Keratinocyte (primary cell): ENCODE measurements at regions not wholly inside any gene's neighbourhood (a gene's known extent, or its start where the extent isn't known, plus 50 kb on each side); places are given as distances from the start of the nearest gene placed in this dataset.

Experiments
- DNase-seq: peaks from one replicate; pipeline ENCODE4 v3.0.0-alpha.2; 2011; ENCODE audit warnings: low read depth, missing footprints, low spot score
- FAIRE-seq: peaks from 2 replicates; lab custom pipeline; 2011; peaks lifted over from hg19 to GRCh38; lab: Jason Lieb, UNC
- H2AFZ ChIP-seq: 2 replicates; pipeline ENCODE4 v1.6.0; 2012; ENCODE audit warnings: low read length, control low read depth, inconsistent platforms; ENCODE audit not compliant: control insufficient read depth
- H3K27ac ChIP-seq: 2 replicates; pipeline ENCODE4 v1.5.1; 2011; ENCODE audit warnings: low read length; ENCODE audit not compliant: control insufficient read depth, insufficient read depth
- H3K27me3 ChIP-seq: 3 replicates; pipeline ENCODE4 v1.6.0; 2011; ENCODE audit warnings: low read length; ENCODE audit not compliant: control insufficient read depth, insufficient read depth; ENCODE audit errors: extremely low read depth
- H3K36me3 ChIP-seq, 2 experiments: 2 replicates in 1 of 2; 3 replicates in 1 of 2; pipeline ENCODE4 v1.5.1; 2011; ENCODE audit warnings: low read length in 2 of 2, mild to moderate bottlenecking in 1 of 2; ENCODE audit not compliant: control insufficient read depth in 2 of 2, insufficient read depth in 2 of 2; ENCODE audit errors: extremely low read depth in 1 of 2
- H3K4me1 ChIP-seq: 3 replicates; pipeline ENCODE4 v1.5.1; 2011; ENCODE audit warnings: low read length; ENCODE audit not compliant: control insufficient read depth, insufficient read depth; ENCODE audit errors: extremely low read depth
- H3K4me2 ChIP-seq: 3 replicates; pipeline ENCODE4 v1.6.0; 2011; ENCODE audit warnings: low read depth, low read length; ENCODE audit not compliant: control insufficient read depth, insufficient read depth; ENCODE audit errors: extremely low read depth
- H3K4me3 ChIP-seq, 3 experiments: fragments of 200-600 bp in 1 of 3; sonication (generic) in 1 of 3; 2 replicates in 2 of 3; 3 replicates in 1 of 3; pipeline ENCODE4 v1.5.1; 2011 to 2016; ENCODE audit warnings: low read length in 3 of 3, mild to moderate bottlenecking in 3 of 3, control low read depth in 2 of 3, inconsistent platforms in 1 of 3, low read depth in 1 of 3, mixed read lengths in 1 of 3, mixed run types in 1 of 3, moderate library complexity in 1 of 3; ENCODE audit not compliant: control insufficient read depth in 2 of 3, insufficient read depth in 2 of 3; ENCODE audit errors: extremely low read depth in 1 of 3
- H3K79me2 ChIP-seq: 2 replicates; pipeline ENCODE4 v1.6.0; 2012; ENCODE audit warnings: low read length; ENCODE audit not compliant: control insufficient read depth, insufficient read depth
- H3K9ac ChIP-seq: 3 replicates; pipeline ENCODE4 v1.6.0; 2011; ENCODE audit warnings: low read length; ENCODE audit not compliant: control insufficient read depth, insufficient read depth; ENCODE audit errors: extremely low read depth
- H3K9me1 ChIP-seq: 3 replicates; pipeline ENCODE4 v1.6.0; 2011; ENCODE audit warnings: low read length; ENCODE audit not compliant: control insufficient read depth, insufficient read depth; ENCODE audit errors: extremely low read depth
- H3K9me3 ChIP-seq: 2 replicates; pipeline ENCODE4 v1.5.1; 2012; ENCODE audit warnings: low read depth, low read length; ENCODE audit not compliant: control insufficient read depth
- H4K20me1 ChIP-seq: 3 replicates; pipeline ENCODE4 v1.6.0; 2011; ENCODE audit warnings: low read length; ENCODE audit not compliant: control insufficient read depth, insufficient read depth; ENCODE audit errors: extremely low read depth
- CTCF ChIP-seq, 3 experiments: IDR thresholded peaks in 1 of 3; conservative IDR thresholded peaks in 1 of 3; optimal IDR thresholded peaks in 1 of 3; 2 replicates in 2 of 3; 3 replicates in 1 of 3; pipeline versions ENCODE3 to v1.5.1; 2011; ENCODE audit warnings: low read length in 3 of 3, mild to moderate bottlenecking in 3 of 3, moderate library complexity in 2 of 3, control low read depth in 1 of 3, inconsistent platforms in 1 of 3; ENCODE audit not compliant: insufficient read depth in 2 of 3; ENCODE audit errors: extremely low read depth in 1 of 3
- EZH2 ChIP-seq: IDR thresholded peaks from one replicate; pipeline ENCODE4 v1.6.1; 2012; ENCODE audit warnings: inconsistent platforms, mild to moderate bottlenecking, low read length, moderate library complexity
- dilution Hi-C: fragments of 300-500 bp; cut with MboI; formaldehyde crosslinking; loops from one replicate; pipeline ENCODE4 v1.7.0; 2020; ENCODE audit warnings: low sequenced_read_pairs; ENCODE audit not compliant: extremely low pct_ligation_motif_present

GRCh38 chr13:109971456-109972090, 185.2 kb upstream of the IRS2 start:
- no peak overlapping the region for H3K4me3 ChIP-seq
- no peak overlapping the region for H3K27ac ChIP-seq
- TF ChIP-seq EZH2 (no peak), CTCF (optimal IDR thresholded peaks at IDR 0.05 in 1 of 3, IDR thresholded peaks at IDR 0.05 in 1 of 3, conservative IDR thresholded peaks at IDR 0.05 in 1 of 3; ENCODE audit: extremely low read depth in 1 of 3, insufficient read depth in 2 of 3, low read length in 3 of 3) (no peak)
- no peaks in the 10 kb centered on the region for H3K27me3 ChIP-seq
- H3K36me3 ChIP-seq = no peaks in the 10 kb centered on the region
- H2AFZ ChIP-seq = peak overlapping the region; percentile 59
- peak overlapping the region; percentile 46 for H3K4me2 ChIP-seq
- H3K4me1 ChIP-seq = peaks cover 11% of the 10 kb centered on the region
- no peak for DNase-seq
- no peaks in the 10 kb centered on the region for H3K9me1 ChIP-seq
- H3K79me2 ChIP-seq = no peaks in the 10 kb centered on the region
- H3K9ac ChIP-seq = no peak overlapping the region
- FAIRE-seq = peak; percentile 20
- H4K20me1 ChIP-seq = no peaks in the 10 kb centered on the region
- dilution Hi-C loops = no loop called here
- no peaks in the 10 kb centered on the region for H3K9me3 ChIP-seq

- Histone ChIP-seq H3K4me2 (peak overlapping the region; percentile 46), H3K27me3 (no peaks in the 10 kb centered on the region), H3K9ac (no peak overlapping the region), H3K9me1 (no peaks in the 10 kb centered on the region), H3K36me3 (no peaks in the 10 kb centered on the region), H3K27ac (no peak overlapping the region), H3K4me3 (no peak overlapping the region), H2AFZ (no peak overlapping the region), H3K4me1 (peaks cover 11% of the 10 kb centered on the region), H3K79me2 (no peaks in the 10 kb centered on the region), H4K20me1 (no peaks in the 10 kb centered on the region), H3K9me3 (no peaks in the 10 kb centered on the region)
- TF ChIP-seq EZH2 (no peak), CTCF (optimal IDR thresholded peaks at IDR 0.05 in 1 of 3, IDR thresholded peaks at IDR 0.05 in 1 of 3, conservative IDR thresholded peaks at IDR 0.05 in 1 of 3; ENCODE audit: extremely low read depth in 1 of 3, insufficient read depth in 2 of 3, low read length in 3 of 3) (no peak)
- dilution Hi-C loops = no loop called here
- DNase-seq (no peak), FAIRE-seq (no peak)
Observed at GRCh38 chr13:109971006-109971405, 184.6 kb upstream of the IRS2 start.
